GM19452 (cell line): ENCODE measurements at regions not wholly inside any gene's neighbourhood (a gene's known extent, or its start where the extent isn't known, plus 50 kb on each side); places are given as distances from the start of the nearest gene placed in this dataset.

Experiments used
- ATAC-seq: cut with Tn5 transposase; IDR thresholded peaks from one replicate; pipeline ENCODE4 v1.9.1; 2021; ENCODE audit not compliant: unreplicated experiment

DNA sequence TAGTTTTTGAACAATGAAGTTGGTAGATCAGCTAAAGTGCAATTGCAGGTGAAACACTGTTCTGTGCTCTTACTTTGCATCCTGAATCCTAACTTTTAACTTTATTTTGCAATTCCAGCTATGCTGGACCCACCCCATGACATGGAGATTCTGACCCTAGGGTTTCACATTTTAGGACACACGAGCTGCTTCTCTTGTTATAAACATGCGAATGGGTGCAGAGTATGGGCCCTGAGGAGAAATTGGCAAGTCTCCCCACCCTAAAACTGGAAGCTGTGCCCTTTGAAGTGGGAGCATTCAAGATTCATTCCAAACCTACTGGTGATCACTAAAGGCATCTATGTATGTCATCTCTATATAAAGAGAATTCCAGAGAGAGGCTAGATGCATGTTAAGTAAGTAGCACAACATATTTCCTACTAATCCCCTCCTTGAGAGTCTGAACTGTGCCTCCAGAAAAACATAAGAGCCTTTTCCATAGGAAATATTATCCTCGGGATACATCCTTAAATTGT, 794.3 kb upstream of the ZEB2 start:
- ATAC-seq = no peak

GRCh38 chr2:145305889-145306288, 786.0 kb upstream of the ZEB2 start:
- no peak for ATAC-seq

GRCh38 chr2:145304501-145304900, 784.6 kb upstream of the ZEB2 start:
- ATAC-seq = no peak

GRCh38 chr2:145303536-145303935, 783.6 kb upstream of the ZEB2 start:
- ATAC-seq = no peak

DNA sequence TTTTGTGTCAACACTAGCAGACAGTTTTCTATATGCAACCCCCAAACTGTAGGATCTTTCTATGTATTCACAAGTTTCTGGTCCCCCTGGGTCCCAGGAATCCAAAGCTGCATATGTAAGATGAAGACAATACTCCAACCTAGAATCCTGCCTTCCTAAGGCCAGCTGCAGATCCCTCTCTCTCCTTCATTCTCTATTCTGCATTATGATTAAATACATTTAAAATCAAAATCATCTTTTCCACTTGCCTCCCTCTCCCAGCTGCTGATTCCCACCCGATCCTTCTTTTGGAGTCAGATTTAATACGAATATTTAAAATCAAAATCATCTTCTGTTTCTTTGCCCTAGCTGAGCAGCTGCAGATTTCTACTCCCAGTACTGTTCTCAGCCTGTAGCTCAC, 783.0 kb upstream of the ZEB2 start:
- no peak for ATAC-seq

DNA sequence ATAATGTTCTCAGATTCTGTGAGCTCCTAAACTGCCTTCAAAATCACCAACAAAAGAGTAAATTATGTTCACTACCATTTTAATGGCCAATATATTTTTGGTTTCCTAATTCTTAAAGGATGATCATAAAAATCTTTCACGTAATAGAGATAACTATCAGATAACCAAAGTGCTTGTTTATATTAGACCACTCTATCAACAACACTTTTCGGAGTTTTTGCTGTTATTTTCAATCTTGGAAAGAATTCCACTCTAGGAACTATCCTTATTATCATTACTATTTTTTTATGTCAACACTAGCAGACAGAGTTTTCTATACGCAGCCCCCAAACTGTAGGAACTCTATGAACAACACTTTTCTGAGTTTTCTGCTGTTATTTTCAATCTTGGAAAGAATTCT, 782.5 kb upstream of the ZEB2 start:
- ATAC-seq = no peak

- no peak for ATAC-seq
These were observed 779.4 kb upstream of the ZEB2 start for GRCh38 chr2:145299368-145299767.

- no peak for ATAC-seq
These were observed 772.2 kb upstream of the ZEB2 start for GRCh38 chr2:145292166-145292565.

GRCh38 chr2:145290986-145291385, 771.1 kb upstream of the ZEB2 start:
- no peak for ATAC-seq

GRCh38 chr2:145289946-145290345, 770.0 kb upstream of the ZEB2 start:
- ATAC-seq = no peak

GRCh38 chr2:145288650-145289496, 769.0 kb upstream of the ZEB2 start:
- no peak for ATAC-seq

- no peak for ATAC-seq
These were observed 767.8 kb upstream of the ZEB2 start for GRCh38 chr2:145287736-145288135.

DNA sequence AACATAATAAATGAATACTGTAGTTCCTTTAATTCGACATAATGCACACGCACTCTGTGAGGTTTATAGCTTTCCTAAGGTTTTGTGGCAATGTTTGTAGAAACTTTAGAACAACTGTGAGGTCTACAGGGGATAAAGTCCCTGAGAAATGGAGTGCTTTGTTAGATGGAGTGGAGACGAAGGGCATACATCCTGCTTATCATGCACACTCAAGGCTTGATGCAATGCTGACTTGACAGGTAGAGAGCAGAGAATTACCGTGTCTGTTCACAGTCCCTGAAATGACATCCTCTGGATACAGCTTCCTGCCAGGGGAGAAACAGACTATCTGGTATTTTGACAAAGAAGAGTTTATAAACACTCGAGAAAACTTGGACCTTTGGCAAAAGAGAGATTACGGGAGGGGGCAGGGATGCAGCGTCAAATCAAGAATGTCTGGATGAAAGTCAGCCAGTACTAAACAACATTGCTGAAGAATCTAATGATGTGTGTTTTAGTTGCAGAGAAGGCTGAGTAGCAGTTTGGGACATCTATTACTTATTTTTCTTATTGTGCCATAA, 766.9 kb upstream of the ZEB2 start:
- no peak for ATAC-seq

- ATAC-seq = no peak
These were observed 764.6 kb upstream of the ZEB2 start for GRCh38 chr2:145284551-145284950.

- no peak for ATAC-seq
These were observed 763.2 kb upstream of the ZEB2 start for GRCh38 chr2:145283131-145283530.

DNA sequence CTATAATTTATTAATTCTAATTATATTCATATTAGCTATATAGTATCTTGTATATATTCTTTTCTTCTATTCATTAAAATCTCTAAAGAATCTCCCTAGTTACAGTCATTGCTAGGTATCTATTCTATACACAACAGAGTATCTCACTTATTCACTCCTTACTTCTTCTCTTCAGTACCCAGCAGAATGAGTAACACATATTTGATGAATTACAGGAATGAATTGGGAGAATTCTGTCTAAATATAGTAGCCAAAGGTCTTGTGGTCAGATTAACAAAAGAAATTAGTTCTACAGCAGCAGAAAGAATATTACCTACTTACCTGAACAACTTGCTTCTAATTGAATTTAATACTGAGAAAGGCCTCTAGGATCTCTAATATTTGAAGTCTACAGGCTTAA, 758.0 kb upstream of the ZEB2 start:
- no peak for ATAC-seq

DNA sequence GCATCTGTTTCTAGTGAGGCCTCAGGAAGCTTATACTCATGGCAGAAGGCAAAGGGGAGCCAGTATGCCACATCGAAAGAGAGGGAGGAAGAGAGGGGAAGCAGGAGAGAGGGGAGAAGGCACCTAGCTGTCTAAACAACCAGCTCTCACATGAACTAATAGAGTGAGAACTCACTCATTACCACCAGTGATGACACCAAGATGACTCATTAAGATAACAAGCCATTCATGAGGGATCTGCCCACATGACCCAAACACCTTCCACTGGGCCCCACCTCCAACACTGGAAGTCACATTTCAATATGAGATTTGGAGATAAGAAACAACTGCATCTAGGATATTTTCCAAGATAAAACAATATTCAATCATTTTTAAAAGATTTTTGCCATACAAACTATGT, 753.9 kb upstream of the ZEB2 start:
- ATAC-seq = no peak

DNA sequence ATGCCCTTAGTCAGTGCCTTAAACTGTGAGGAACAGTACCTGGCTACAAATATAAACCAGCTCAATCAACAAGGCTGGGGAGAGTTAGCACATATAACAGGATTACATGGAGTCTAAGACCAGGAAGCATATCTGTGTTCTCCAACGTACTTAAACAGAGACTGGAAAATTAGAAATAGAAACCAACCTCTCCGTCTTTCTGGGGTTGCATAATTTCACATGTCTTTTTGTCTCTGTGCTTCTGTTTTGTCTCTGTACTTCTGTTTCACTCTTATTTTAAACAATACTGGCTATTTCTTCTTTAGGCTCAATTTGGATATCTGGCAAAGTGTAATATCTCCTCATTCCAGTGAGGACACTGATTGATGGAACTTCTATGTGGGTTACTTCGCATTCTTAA, 749.0 kb upstream of the ZEB2 start:
- ATAC-seq = no peak

DNA sequence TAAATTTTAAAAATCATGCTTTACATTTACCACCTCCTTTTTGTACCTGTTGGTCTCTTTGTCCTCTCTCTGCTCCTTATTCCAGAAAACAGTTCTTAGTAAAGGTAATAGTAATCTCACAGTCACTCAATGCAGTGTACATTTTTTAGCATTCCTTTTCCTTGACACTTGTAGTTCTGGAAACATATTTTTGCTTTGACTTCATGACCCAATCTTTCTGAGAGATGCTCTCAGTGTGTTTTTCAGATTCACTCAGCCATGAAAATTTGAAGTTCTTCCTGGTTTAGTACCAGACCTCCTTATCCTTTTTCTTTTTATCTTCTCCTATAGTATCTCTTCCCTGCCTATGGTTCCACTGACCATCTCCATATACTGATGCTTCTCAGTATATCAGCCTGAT, 747.5 kb upstream of the ZEB2 start:
- no peak for ATAC-seq

- no peak for ATAC-seq
These were observed 745.3 kb upstream of the ZEB2 start for GRCh38 chr2:145265244-145265643.

- ATAC-seq = no peak
These were observed 740.8 kb upstream of the ZEB2 start for GRCh38 chr2:145260674-145261073.

DNA sequence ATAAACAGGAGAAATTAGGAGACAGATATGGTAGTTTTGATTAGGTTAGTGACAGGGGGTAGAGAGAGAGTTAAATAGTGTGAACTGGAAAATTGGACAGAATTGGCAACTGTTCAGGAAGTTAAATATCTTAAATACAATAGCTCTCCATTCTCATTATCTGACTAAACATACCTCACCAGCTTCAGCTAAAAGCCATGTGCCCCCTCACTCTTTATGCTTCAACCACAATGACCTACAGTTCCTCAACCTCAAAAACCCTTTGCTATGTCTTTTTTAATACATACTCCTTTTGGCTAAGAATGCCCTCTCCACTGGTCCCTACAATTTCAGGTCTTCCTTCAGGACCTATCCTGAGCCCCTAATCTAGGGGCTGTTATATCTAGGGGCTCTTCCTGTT, 740.2 kb upstream of the ZEB2 start:
- no peak for ATAC-seq
